ENCODE measurements at regions not wholly inside any gene's neighbourhood (a gene's known extent, or its start where the extent isn't known, plus 50 kb on each side); places are given as distances from the start of the nearest gene placed in this dataset.
A peak's percentile ranks its signal among the peaks of the same experiment; 100 is the strongest.

DNA sequence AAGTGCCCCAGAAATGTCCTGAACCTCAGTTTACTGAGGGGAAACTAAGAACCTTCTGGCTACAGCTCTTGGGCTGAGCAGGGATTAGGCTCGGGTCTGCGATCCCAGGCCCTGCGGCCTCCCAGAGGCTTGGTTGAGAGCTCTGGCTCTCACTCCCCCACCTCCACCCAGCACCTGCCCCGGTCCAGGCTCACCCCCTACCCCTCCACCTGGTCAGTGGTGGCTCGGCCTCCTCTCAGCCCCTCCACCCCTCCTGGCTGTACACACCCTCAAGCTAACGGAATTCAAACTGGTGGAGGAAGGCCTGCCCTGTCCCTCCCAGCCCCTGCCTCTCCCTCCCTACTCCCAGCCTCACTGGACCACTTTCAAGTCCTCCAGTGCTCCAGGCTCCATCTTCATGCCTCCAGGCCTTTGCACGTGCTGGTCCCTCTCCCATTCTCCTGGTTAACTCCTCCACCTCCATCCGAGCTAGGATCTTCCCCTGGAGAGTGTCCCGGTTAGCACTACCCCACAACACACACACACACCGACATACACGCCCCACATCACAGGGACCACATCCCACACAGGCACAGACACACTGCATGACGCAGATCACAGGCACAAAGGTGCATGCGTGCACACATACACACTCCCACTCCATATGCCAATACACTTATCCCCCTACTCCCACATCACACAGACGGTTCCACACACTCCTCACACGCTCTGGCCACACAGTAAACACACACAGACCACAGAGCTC is 130.9 kb downstream of the C9orf50 start:
- 39% methylated on average over 15 of the region's 15 CpGs for WGBS
- H3K9me3 ChIP-seq (ENCODE audit: control insufficient read depth in 4 of 4, low read length in 3 of 4): no peaks in the 10 kb centered on the region
- DNase-seq (ENCODE audit: low spot score): no peak
- peaks cover 0 to 2% (median 0%) of the 10 kb centered on the region in 4 donors for H3K36me3 ChIP-seq (ENCODE audit: control insufficient read depth in 4 of 4, insufficient read depth in 3 of 4, low read depth in 1 of 4, low read length in 3 of 4)
- no peaks in the 10 kb centered on the region for H3K27me3 ChIP-seq (ENCODE audit: control insufficient read depth in 4 of 4, insufficient read depth in 4 of 4, low read length in 3 of 4)
- TF ChIP-seq FOXA2 (IDR thresholded peaks at IDR 0.05): no peak
- TF ChIP-seq YY1 (IDR thresholded peaks at IDR 0.05): no peak
- TF ChIP-seq HNF4G (IDR thresholded peaks at IDR 0.05): no peak
- TF ChIP-seq NR2F2 (IDR thresholded peaks at IDR 0.05): no peak
- TF ChIP-seq ZBTB33 (IDR thresholded peaks at IDR 0.05): no peak
- no peak for TF ChIP-seq GABPA (IDR thresholded peaks at IDR 0.05 in 1 of 2, conservative IDR thresholded peaks at IDR 0.05 in 1 of 2)
- TF ChIP-seq CTCF (IDR thresholded peaks at IDR 0.05; ENCODE audit: low read depth, low read length, missing input control): no peak
- TF ChIP-seq RXRA (IDR thresholded peaks at IDR 0.05): no peak
- TF ChIP-seq REST (IDR thresholded peaks at IDR 0.05): no peak
- no peak for TF ChIP-seq RAD21 (IDR thresholded peaks at IDR 0.05)
- TF ChIP-seq EGR1 (IDR thresholded peaks at IDR 0.05; ENCODE audit: low read depth in 2 of 2): no peak
- TF ChIP-seq, protein P1, sequence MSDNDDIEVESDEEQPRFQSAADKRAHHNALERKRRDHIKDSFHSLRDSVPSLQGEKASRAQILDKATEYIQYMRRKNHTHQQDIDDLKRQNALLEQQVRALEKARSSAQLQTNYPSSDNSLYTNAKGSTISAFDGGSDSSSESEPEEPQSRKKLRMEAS (IDR thresholded peaks at IDR 0.05): no peak
- no peak for TF ChIP-seq JUND (IDR thresholded peaks at IDR 0.05)
- H3K4me1 ChIP-seq (ENCODE audit: control insufficient read depth in 4 of 4, insufficient read depth in 4 of 4, low read length in 3 of 4): peaks cover 16 to 50% (median 35%) of the 10 kb centered on the region in 4 donors
- peak overlapping the region; percentile 59 to 81 (median 63) for H3K4me3 ChIP-seq (ENCODE audit: low read depth in 1 of 3, low read length in 3 of 3)
- H3K9ac ChIP-seq (ENCODE audit: low read depth in 1 of 2, low read length in 2 of 2): peak overlapping the region; percentile 98 to 100
- peak overlapping the region; percentile 99 to 100 for H3K27ac ChIP-seq (ENCODE audit: low read depth in 1 of 2, low read length in 2 of 2)
